ENCODE measurements at regions not wholly inside any gene's neighbourhood (a gene's known extent, or its start where the extent isn't known, plus 50 kb on each side); places are given as distances from the start of the nearest gene placed in this dataset.

DNA sequence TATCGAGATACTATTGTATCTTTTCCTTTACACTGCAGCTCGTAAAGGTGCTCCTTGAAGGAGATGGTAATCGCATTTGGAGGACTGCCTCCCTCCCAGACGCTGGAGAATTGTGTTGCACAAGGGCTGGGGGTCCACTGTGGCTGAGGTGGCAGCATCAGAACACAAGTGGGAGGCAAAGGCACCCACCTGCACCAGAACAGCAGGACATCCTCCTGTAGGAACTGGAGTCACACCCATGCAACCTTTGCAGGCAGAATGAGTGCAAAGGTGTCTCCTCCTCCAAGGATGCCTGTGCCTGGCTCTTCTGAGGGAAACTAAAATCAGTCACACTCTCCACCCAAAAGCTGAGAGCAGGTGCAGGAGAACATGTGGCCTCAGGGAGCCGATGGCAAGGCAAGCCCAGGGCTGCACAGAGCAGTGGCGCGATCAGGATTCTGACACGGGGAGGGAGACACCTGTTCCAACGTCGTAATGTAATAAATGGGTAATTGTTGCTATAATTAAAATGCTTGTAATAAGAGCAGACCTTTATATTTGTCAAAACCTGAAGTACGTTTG is 1501.4 kb downstream of the TBC1D22A start:
- FAIRE-seq (no peak), DNase-seq (ENCODE audit: insufficient read length, low spot score) (no peak)
- TF ChIP-seq POU2F2 (IDR thresholded peaks at IDR 0.05; ENCODE audit: low read depth, low read length) (no peak), TAF1 (IDR thresholded peaks at IDR 0.05; ENCODE audit: low read depth, low read length) (no peak), POLR2AphosphoS5 (IDR thresholded peaks at IDR 0.05; ENCODE audit: low read depth, low read length) (no peak), SPI1 (IDR thresholded peaks at IDR 0.05; ENCODE audit: low read depth, low read length) (no peak), POLR2A (IDR thresholded peaks at IDR 0.05; ENCODE audit: low read depth, low read length) (no peak)

DNA sequence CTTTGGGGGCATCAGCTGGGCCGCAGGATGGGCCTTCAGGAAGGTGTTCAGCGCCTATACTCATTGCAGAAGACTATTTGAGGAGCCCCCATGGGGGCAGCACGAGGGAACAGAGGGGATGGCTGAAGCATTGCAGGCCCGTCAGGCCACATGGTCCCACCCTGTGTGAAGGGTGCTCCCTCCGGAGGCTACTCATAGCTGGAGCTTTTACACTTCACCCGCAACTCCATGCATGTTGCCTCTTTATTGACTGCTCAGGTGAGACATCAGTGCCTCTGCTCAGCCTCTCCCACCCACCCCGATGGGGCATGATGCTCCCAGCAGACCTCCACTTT is 1500.9 kb downstream of the TBC1D22A start:
- TF ChIP-seq POLR2A (IDR thresholded peaks at IDR 0.05; ENCODE audit: low read depth, low read length): no peak
- no peak for DNase-seq (ENCODE audit: insufficient read length, low spot score)
- FAIRE-seq: no peak

DNA sequence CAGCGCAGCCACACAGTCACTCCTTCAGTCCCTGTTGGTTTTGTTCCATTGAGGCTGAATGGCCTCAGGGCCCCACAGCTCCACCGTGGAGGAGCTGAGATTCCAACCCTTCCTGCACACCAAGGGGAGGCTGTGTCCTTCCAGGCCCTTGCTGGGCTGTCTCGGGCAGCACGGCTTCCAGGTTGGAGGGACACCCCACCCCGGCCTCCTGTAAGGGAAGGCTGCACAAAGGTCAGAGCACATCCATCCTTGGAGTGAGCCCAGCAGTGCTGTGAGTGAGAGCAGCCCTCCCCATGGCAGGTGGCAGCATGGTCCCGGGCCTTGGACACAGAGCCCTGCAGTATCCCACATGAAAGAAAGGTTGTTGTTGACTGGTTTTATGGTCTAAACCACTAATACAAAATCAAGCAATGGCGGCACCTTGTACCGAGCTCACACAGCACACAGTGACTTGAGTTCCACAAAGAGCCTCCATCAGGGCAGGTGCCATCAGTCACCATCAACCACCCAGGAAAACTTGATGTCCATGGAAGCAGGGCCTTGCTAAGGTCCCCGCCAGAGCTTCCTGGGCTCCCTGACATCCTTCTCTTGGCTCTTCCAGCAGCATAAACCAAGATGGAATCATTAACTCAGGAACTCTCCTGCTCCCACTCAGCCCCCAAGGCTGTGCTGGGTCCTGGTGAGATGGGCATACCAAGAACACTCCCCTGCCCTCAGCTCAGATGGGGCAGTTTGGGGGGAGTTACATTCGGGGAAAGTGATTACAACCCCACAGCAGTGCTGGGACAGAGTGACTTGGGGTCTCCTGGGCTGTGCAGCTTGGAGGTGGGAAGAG is 1500.4 kb downstream of the TBC1D22A start:
- TF ChIP-seq POLR2AphosphoS5 (IDR thresholded peaks at IDR 0.05; ENCODE audit: low read depth, low read length) (no peak), SPI1 (IDR thresholded peaks at IDR 0.05; ENCODE audit: low read depth, low read length) (no peak), TAF1 (IDR thresholded peaks at IDR 0.05; ENCODE audit: low read depth, low read length) (no peak), POU2F2 (IDR thresholded peaks at IDR 0.05; ENCODE audit: low read depth, low read length) (no peak), PAX5 (IDR thresholded peaks at IDR 0.05; ENCODE audit: insufficient read depth, low read length, severe bottlenecking) (no peak), POLR2A (IDR thresholded peaks at IDR 0.05; ENCODE audit: low read depth, low read length) (no peak)
- DNase-seq (ENCODE audit: insufficient read length, low spot score) (no peak), FAIRE-seq (no peak)

DNA sequence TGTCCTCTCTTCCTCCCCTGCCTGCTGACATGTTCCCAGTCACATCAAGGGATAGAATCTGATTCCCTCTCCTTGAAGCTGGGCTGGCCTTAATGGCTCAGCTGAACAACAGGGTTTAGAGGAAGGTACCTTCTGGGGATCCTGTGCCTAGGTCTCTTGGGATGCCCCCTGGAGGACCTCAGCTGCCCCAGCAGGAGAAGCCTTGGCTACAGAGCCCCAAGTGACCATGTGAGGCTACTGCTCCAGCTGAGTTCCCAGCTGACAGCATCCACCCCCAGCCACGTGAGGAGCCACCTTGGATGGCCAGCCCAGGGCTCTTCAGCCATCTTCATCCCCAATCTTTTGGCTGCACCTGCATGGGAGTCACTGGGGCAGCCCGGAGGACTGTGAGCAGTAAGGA is 1499.3 kb downstream of the TBC1D22A start:
- TF ChIP-seq POLR2AphosphoS5 (IDR thresholded peaks at IDR 0.05; ENCODE audit: low read depth, low read length) (no peak), TAF1 (IDR thresholded peaks at IDR 0.05; ENCODE audit: low read depth, low read length) (no peak), POU2F2 (IDR thresholded peaks at IDR 0.05; ENCODE audit: low read depth, low read length) (no peak), POLR2A (IDR thresholded peaks at IDR 0.05; ENCODE audit: low read depth, low read length) (no peak), SPI1 (IDR thresholded peaks at IDR 0.05; ENCODE audit: low read depth, low read length) (no peak), PAX5 (IDR thresholded peaks at IDR 0.05; ENCODE audit: insufficient read depth, low read length, severe bottlenecking) (no peak)
- no peak for DNase-seq (ENCODE audit: insufficient read length, low spot score)
- no peak for FAIRE-seq

DNA sequence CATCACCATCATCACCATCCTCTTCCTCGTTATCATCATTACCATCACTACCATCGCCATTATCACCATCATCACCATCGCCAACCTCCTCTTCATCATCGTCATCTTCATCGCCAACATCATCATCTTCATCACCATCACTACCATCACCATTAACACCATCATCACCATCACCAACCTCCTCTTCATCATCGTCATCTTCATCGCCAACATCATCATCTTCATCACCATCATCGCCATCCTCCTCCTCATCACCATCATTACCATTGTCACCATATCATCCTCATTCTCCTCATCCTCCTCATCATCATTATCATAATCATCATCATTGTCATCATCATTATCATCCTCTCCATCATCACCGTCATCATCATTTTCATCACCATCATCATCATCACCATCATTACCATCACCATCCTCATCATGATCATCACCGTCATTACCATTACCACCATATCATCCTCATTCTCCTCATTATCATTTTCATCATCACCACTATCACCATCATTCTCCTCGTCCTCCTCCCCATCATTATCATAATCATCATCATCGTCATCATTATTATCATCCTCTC is 1498.7 kb downstream of the TBC1D22A start:
- FAIRE-seq: no peak
- no peak for DNase-seq (ENCODE audit: insufficient read length, low spot score)
- TF ChIP-seq POLR2A (IDR thresholded peaks at IDR 0.05; ENCODE audit: low read depth, low read length) (no peak), POLR2AphosphoS5 (IDR thresholded peaks at IDR 0.05; ENCODE audit: low read depth, low read length) (no peak), POU2F2 (IDR thresholded peaks at IDR 0.05; ENCODE audit: low read depth, low read length) (no peak)

DNA sequence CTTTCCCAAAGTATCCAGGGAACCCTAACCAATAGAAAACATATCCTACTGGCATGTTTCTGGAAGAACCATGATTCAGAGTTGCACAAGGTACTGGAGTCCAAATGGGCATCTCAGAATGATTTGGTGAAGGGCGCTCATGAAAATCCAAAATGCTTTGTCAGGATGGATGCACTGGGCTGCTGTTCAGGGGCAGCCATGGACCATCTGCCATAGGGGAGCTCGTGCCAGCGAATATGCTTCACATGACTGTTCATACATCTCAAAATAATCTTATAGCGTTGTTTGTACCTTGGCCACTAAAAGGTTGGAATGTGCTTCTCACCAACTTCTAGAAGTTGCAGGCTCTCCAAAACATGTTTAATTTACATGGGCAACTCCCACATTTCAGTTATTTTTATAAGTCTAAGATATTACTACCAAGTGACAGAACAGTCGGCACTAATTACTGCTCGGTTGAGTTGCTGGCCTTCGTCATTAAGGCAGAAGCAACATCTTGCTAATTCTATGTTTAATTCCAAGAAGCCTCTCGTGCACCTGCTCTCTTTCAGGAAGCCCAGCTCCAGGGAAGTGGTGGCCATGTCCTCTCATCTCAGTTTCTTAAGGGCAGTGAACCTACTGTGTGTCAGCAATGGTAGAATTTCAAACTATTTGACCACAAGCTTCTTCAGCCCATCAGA is 1497.7 kb downstream of the TBC1D22A start:
- FAIRE-seq (no peak), DNase-seq (ENCODE audit: insufficient read length, low spot score) (no peak)
- TF ChIP-seq SPI1 (IDR thresholded peaks at IDR 0.05; ENCODE audit: low read depth, low read length): no peak
- no peak for TF ChIP-seq PAX5 (IDR thresholded peaks at IDR 0.05; ENCODE audit: insufficient read depth, low read length, severe bottlenecking)
- TF ChIP-seq TAF1 (IDR thresholded peaks at IDR 0.05; ENCODE audit: low read depth, low read length): no peak
- no peak for TF ChIP-seq POLR2AphosphoS5 (IDR thresholded peaks at IDR 0.05; ENCODE audit: low read depth, low read length)
- TF ChIP-seq POU2F2 (IDR thresholded peaks at IDR 0.05; ENCODE audit: low read depth, low read length): no peak
- no peak for TF ChIP-seq POLR2A (IDR thresholded peaks at IDR 0.05; ENCODE audit: low read depth, low read length)

DNA sequence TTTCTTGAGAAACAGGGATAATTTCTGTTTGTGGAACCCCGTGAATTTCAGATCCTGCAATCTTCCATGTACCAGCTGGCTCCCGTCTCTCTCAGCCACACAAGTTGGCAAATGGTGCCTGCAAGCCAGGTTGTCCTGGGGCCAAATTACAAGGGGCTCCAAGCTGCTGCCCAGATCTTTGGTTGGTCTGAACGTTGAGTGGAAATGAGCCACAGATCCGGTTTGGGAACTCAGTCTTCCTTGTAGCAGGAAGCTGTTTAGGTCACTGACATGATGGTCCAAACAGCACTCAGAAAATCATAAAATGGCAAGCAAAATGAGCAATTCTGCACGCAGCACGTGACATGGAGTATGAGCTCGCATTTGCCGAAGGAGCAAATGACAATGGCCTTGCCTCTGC is 1496.4 kb downstream of the TBC1D22A start:
- TF ChIP-seq POLR2AphosphoS5 (IDR thresholded peaks at IDR 0.05; ENCODE audit: low read depth, low read length): no peak
- no peak for TF ChIP-seq PAX5 (IDR thresholded peaks at IDR 0.05; ENCODE audit: insufficient read depth, low read length, severe bottlenecking)
- TF ChIP-seq TAF1 (IDR thresholded peaks at IDR 0.05; ENCODE audit: low read depth, low read length): no peak
- no peak for TF ChIP-seq SPI1 (IDR thresholded peaks at IDR 0.05; ENCODE audit: low read depth, low read length)
- no peak for TF ChIP-seq POLR2A (IDR thresholded peaks at IDR 0.05; ENCODE audit: low read depth, low read length)
- no peak for TF ChIP-seq POU2F2 (IDR thresholded peaks at IDR 0.05; ENCODE audit: low read depth, low read length)
- FAIRE-seq (no peak), DNase-seq (ENCODE audit: insufficient read length, low spot score) (no peak)

DNA sequence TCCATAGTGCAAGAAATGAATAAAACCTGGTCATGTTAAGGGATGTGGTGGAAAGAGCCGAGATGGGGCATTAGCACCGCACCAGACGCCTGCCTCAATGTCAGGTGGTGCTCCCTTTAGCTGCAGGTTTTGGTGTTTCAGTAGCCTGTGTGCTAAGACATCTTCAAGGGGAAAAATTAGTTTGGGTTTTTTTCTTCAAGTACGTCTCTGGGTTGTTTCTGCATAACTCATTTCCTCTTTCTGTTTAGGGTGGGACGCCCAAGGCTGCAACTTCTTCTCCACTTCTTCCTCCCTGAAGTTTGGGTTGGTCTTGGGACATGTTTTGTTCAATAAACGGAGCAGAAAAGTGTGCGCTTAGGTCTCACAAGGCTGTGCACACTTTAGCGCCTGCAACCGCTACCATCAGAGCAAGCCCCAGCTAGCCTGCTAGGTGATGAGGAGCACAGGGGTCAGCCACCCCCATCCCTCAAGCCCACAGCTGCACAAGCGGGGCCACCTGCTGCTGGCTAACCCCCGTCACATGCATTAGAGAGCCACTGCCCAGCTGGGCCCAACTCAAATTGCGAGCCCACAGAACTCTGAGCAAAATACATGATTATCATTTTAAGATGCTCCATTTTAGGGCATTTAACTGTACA is 1495.7 kb downstream of the TBC1D22A start:
- no peak for DNase-seq (ENCODE audit: insufficient read length, low spot score)
- TF ChIP-seq PAX5 (IDR thresholded peaks at IDR 0.05; ENCODE audit: insufficient read depth, low read length, severe bottlenecking): no peak
- no peak for TF ChIP-seq POU2F2 (IDR thresholded peaks at IDR 0.05; ENCODE audit: low read depth, low read length)
- TF ChIP-seq TAF1 (IDR thresholded peaks at IDR 0.05; ENCODE audit: low read depth, low read length): no peak
- TF ChIP-seq POLR2A (IDR thresholded peaks at IDR 0.05; ENCODE audit: low read depth, low read length): no peak
- TF ChIP-seq SPI1 (IDR thresholded peaks at IDR 0.05; ENCODE audit: low read depth, low read length): no peak
- TF ChIP-seq POLR2AphosphoS5 (IDR thresholded peaks at IDR 0.05; ENCODE audit: low read depth, low read length): no peak
- FAIRE-seq: no peak

DNA sequence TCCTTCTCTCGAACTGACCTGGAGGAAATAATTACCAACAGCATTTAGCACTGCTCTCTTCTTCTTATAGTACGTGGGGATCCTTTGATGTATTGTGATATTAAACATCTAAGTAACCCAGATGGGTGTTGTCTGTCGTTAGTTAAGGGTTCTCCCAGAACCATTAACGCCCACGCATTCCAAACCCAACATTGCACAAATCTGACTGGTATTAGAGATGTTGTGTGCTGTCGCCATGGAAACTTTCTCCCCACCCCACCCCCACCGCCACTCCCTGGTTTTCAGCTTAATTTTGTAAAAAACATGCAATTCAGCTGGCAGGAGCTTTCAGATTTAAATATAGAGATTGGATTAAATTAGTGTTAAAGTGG is 1495.2 kb downstream of the TBC1D22A start:
- DNase-seq (ENCODE audit: insufficient read length, low spot score): no peak
- FAIRE-seq: no peak

More for the DNA sequence above, 1495.2 kb downstream of the TBC1D22A start:
- no peak for TF ChIP-seq TAF1 (IDR thresholded peaks at IDR 0.05; ENCODE audit: low read depth, low read length)
- TF ChIP-seq POLR2AphosphoS5 (IDR thresholded peaks at IDR 0.05; ENCODE audit: low read depth, low read length): no peak
- TF ChIP-seq POLR2A (IDR thresholded peaks at IDR 0.05; ENCODE audit: low read depth, low read length): no peak
- TF ChIP-seq POU2F2 (IDR thresholded peaks at IDR 0.05; ENCODE audit: low read depth, low read length): no peak

Measured in GM12891 (cell line).